ENCODE measurements at regions not wholly inside any gene's neighbourhood (a gene's known extent, or its start where the extent isn't known, plus 50 kb on each side); places are given as distances from the start of the nearest gene placed in this dataset.

GRCh38 chr9:103296189-103296588, 301.1 kb downstream of the CYLC2 start:
- Histone ChIP-seq H3K4me1 (no peaks in the 10 kb centered on the region), H3K27me3 (no peaks in the 10 kb centered on the region), H3K9me3 (no peaks in the 10 kb centered on the region), H3K27ac (no peak overlapping the region), H3K36me3 (no peaks in the 10 kb centered on the region), H3K4me3 (no peak overlapping the region)
- in situ Hi-C loops (cut with MboI; ENCODE audit: low pct_ligation_motif_present in 1 of 4, low pct_unique_long_range_greater_than_20kb in 1 of 4, low sequenced_read_pairs in 3 of 4) (no loop called here), intact Hi-C loops (cut with DNase I; ENCODE audit: low total_unique reads) (no loop called here)
- 94 to 97% methylated on average over 1 of the region's 1 CpG for WGBS, 2 donors (ENCODE audit: low coverage in 1 of 2)
- TF ChIP-seq POLR2A (IDR thresholded peaks at IDR 0.05) (no peak), POLR2AphosphoS5 (IDR thresholded peaks at IDR 0.05) (no peak), EP300 (IDR thresholded peaks at IDR 0.05; ENCODE audit: low read depth) (no peak)
- DNase-seq, result no peak

DNA sequence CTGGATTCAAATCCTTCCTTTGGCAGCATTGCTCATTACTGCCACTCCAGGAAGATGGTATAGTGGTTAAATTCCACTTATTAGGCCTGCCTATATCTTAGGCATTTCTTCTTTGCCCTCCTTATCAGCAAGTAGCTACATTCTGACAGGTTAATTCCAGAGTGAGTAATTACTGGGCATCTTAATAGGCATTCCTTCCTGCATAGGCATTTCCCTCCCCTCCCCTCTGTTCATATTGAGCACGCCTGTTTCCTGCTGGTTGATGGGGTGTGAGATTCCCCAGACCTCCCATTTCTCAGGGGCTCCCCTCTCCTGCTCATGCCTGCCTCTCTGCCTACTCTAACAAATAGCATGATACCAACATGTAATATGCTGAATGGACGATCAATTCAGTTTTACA, 305.9 kb downstream of the CYLC2 start:
- no peak overlapping the region for H3K27ac ChIP-seq
- intact Hi-C loops (cut with DNase I; ENCODE audit: low total_unique reads), result no loop called here

GRCh38 chr9:103304797-103305196, 309.7 kb downstream of the CYLC2 start:
- TF ChIP-seq POLR2A (IDR thresholded peaks at IDR 0.05), result no peak
- TF ChIP-seq EP300 (IDR thresholded peaks at IDR 0.05; ENCODE audit: low read depth), result no peak
- no peak for TF ChIP-seq CTCF (IDR thresholded peaks at IDR 0.05)
- TF ChIP-seq POLR2AphosphoS5 (IDR thresholded peaks at IDR 0.05), result no peak
- no peak overlapping the region for H3K4me3 ChIP-seq
- intact Hi-C loops (cut with DNase I; ENCODE audit: low total_unique reads), result no loop called here
- H3K27me3 ChIP-seq, result no peaks in the 10 kb centered on the region
- H3K4me1 ChIP-seq, result no peaks in the 10 kb centered on the region
- WGBS, 2 donors (ENCODE audit: low coverage in 1 of 2), result 60 to 77% methylated on average over 1 of the region's 1 CpG
- DNase-seq, result no peak
- no peak overlapping the region for H3K27ac ChIP-seq
- H3K9me3 ChIP-seq, result no peaks in the 10 kb centered on the region
- in situ Hi-C loops (cut with MboI; ENCODE audit: low pct_ligation_motif_present in 1 of 4, low pct_unique_long_range_greater_than_20kb in 1 of 4, low sequenced_read_pairs in 3 of 4), result no loop called here
- no peaks in the 10 kb centered on the region for H3K36me3 ChIP-seq

More for the DNA sequence above, 305.9 kb downstream of the CYLC2 start:
- H3K4me1 ChIP-seq, result no peaks in the 10 kb centered on the region
- WGBS, 2 donors (ENCODE audit: low coverage in 1 of 2), result 62 to 80% methylated on average over 1 to 2 of the region's 2 CpGs
- no peak for DNase-seq
- TF ChIP-seq POLR2A (IDR thresholded peaks at IDR 0.05), result no peak
- no peak for TF ChIP-seq CTCF (IDR thresholded peaks at IDR 0.05)
- TF ChIP-seq EP300 (IDR thresholded peaks at IDR 0.05; ENCODE audit: low read depth), result no peak
- no peak for TF ChIP-seq POLR2AphosphoS5 (IDR thresholded peaks at IDR 0.05)
- no peaks in the 10 kb centered on the region for H3K36me3 ChIP-seq
- H3K9me3 ChIP-seq, result no peaks in the 10 kb centered on the region
- no peak overlapping the region for H3K4me3 ChIP-seq
- no peaks in the 10 kb centered on the region for H3K27me3 ChIP-seq
- in situ Hi-C loops (cut with MboI; ENCODE audit: low pct_ligation_motif_present in 1 of 4, low pct_unique_long_range_greater_than_20kb in 1 of 4, low sequenced_read_pairs in 3 of 4), result no loop called here

- Histone ChIP-seq H3K4me3 (no peak overlapping the region), H3K27ac (no peak overlapping the region), H3K27me3 (no peaks in the 10 kb centered on the region), H3K36me3 (no peaks in the 10 kb centered on the region), H3K9me3 (no peaks in the 10 kb centered on the region), H3K4me1 (no peaks in the 10 kb centered on the region)
- TF ChIP-seq POLR2AphosphoS5 (IDR thresholded peaks at IDR 0.05), result no peak
- TF ChIP-seq POLR2A (IDR thresholded peaks at IDR 0.05), result no peak
- TF ChIP-seq CTCF (IDR thresholded peaks at IDR 0.05), result no peak
- TF ChIP-seq EP300 (IDR thresholded peaks at IDR 0.05; ENCODE audit: low read depth), result no peak
- intact Hi-C loops (cut with DNase I; ENCODE audit: low total_unique reads) (no loop called here), in situ Hi-C loops (cut with MboI; ENCODE audit: low pct_ligation_motif_present in 1 of 4, low pct_unique_long_range_greater_than_20kb in 1 of 4, low sequenced_read_pairs in 3 of 4) (no loop called here)
- no peak for DNase-seq
- WGBS, 2 donors (ENCODE audit: low coverage in 1 of 2), result 40 to 52% methylated on average over 4 of the region's 4 CpGs
Measured at GRCh38 chr9:103319979-103320378, 324.8 kb downstream of the CYLC2 start.

GRCh38 chr9:103323699-103324098, 328.6 kb downstream of the CYLC2 start:
- H3K4me1 ChIP-seq, result no peaks in the 10 kb centered on the region
- WGBS, 2 donors (ENCODE audit: low coverage in 1 of 2), result 49 to 77% methylated on average over 1 of the region's 1 CpG
- DNase-seq, result no peak
- H3K4me3 ChIP-seq, result no peak overlapping the region
- in situ Hi-C loops (cut with MboI; ENCODE audit: low pct_ligation_motif_present in 1 of 4, low pct_unique_long_range_greater_than_20kb in 1 of 4, low sequenced_read_pairs in 3 of 4) (no loop called here), intact Hi-C loops (cut with DNase I; ENCODE audit: low total_unique reads) (no loop called here)
- no peaks in the 10 kb centered on the region for H3K9me3 ChIP-seq
- H3K36me3 ChIP-seq, result no peaks in the 10 kb centered on the region
- no peak overlapping the region for H3K27ac ChIP-seq
- TF ChIP-seq POLR2A (IDR thresholded peaks at IDR 0.05) (no peak), EP300 (IDR thresholded peaks at IDR 0.05; ENCODE audit: low read depth) (no peak), CTCF (IDR thresholded peaks at IDR 0.05) (no peak), POLR2AphosphoS5 (IDR thresholded peaks at IDR 0.05) (no peak)
- no peaks in the 10 kb centered on the region for H3K27me3 ChIP-seq

All from transverse colon (tissue), 4 donors.